ENCODE measurements at regions not wholly inside any gene's neighbourhood (a gene's known extent, or its start where the extent isn't known, plus 50 kb on each side); places are given as distances from the start of the nearest gene placed in this dataset.

GRCh38 chr15:97703400-97703799 lies 257.1 kb upstream of the ARRDC4 start:
- no peak for DNase-seq (ENCODE audit: low read depth)

DNA sequence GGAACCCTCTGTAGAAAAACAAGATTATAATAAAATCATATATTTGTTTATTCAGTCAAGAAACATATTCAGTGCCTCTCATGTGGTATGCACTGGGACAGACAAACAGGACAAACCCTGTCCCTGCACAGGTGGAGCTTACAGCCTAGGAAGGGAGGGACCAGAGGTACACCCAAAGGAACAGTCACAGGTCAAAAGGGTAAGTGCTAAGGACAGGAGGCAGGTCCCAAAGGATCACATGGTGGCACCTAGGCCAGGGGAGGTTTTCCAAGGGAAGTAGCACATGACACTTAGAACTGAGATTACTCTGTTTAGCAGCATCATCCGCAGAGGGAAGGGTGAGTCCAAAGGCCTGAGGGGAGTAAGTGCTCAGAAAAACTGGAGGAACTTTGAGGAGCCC lies 254.4 kb upstream of the ARRDC4 start:
- DNase-seq (ENCODE audit: low read depth) = no peak

DNA sequence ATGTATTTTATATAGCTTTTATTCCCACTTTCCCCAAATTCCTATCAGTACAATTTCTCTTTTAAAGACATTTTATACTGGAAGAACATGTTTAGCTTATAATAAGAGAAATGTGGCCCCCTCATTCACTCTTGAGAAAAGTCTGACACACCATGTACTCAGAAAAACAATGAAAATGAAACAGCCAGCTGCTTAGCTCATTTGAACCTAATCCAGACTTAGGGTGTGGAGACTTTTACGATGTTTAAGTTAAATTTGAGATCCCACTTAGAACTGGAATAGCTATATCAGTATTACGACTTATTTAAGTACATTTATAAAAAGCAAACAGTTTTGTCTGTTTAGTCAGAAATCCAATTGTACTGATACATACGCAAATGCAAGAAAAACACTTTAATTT lies 252.3 kb upstream of the ARRDC4 start:
- DNase-seq (ENCODE audit: low read depth) = no peak

DNA sequence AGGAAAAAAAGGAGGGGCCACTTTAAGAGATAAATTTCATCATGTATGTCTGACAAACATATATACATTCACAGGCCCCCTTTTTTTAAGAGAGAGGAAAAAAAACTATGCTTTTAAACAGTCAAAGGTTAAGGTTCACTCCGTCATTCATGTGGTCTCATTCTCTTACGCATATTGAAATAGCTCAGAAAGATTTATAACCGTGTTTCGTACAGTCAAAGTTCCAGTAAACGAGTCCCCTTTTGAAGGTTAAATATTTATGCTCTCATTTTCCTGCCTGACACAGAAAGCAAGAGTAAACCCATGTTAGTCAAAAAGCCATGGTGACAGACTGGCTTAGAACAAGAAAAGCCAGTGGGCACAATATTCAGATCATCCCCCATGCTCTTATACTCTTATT lies 248.0 kb upstream of the ARRDC4 start:
- DNase-seq (ENCODE audit: low read depth) = no peak

GRCh38 chr15:97717806-97718205 lies 242.7 kb upstream of the ARRDC4 start:
- DNase-seq (ENCODE audit: low read depth) = no peak

DNA sequence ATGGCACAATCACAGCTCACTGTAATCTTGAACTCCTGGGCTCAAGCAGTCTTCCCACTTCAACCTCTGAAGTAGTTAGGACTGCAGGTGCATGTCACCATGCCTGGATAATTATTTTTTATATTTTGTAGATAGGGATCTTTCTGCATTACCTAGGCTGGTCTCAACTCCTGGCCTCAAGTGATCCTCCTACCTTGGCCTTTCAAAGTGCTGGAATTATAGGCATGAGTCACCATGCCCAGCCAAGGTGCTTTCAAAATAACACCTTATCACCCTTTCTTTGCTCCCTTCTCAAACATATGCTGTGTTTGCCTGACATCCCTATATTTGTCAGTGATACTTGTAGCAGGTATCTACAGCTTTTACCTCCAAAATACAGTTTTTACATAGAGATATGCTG lies 242.0 kb upstream of the ARRDC4 start:
- DNase-seq (ENCODE audit: low read depth) = no peak

DNA sequence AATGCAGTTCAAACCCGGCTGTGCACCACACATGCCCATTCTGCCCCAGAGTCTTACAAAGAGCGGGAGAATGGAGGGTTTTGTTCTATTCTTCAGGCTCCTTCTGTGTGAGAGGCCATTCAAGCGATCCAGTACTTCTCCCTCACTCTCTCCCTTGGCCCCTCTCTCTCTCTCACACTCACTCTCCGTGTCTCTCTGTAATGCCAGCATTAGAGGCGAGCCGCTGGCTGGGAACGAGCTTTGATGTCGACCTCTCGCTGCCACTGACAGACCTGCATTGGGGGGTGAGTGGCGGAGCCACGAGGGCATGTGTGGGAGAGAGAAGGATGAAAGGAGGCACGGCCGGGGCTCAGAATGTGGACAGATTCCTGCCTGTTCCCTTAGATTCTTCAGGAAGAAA lies 231.7 kb upstream of the ARRDC4 start:
- no peak for DNase-seq (ENCODE audit: low read depth)

DNA sequence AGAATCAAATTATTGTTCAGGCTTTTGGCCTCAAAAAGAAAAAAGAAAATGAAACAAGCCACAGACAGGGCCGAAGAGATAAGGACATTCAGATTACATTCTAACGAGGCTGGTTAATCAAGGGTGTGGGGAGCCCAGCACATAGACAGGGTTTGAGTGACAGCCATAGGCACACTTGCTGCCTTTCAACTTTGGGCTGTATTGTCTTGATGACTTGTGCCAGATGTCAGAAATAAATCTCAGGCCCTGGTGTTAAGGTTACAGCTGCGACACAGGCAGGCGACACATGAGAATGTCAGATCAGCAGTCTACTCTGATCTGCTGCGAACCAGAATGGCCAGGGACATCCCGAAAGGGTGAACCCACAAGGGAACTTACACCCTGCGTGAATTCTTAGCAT lies 231.2 kb upstream of the ARRDC4 start:
- no peak for DNase-seq (ENCODE audit: low read depth)

DNA sequence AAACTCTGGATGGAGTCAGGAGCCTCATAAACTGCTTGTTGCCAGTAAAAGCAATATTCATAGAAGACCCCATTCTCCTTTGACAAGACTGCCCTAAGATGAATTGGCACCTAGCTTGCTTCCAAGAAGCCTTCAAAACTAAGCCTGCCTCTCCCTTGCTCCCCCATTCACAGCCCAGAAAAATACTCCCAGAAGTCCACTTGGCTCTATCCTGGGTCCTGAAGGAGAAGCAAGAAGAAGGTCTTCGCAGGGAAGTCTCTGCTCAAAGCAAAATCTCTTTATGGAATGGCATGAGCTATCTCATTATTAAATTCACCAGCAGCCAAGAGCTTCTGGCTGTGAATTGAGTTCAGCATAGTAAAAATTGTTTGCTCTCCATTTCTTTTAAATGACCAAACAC lies 230.2 kb upstream of the ARRDC4 start:
- DNase-seq (ENCODE audit: low read depth) = no peak

GRCh38 chr15:97731859-97732258 lies 228.6 kb upstream of the ARRDC4 start:
- DNase-seq (ENCODE audit: low read depth) = no peak

GRCh38 chr15:97733373-97733772 lies 227.1 kb upstream of the ARRDC4 start:
- no peak for DNase-seq (ENCODE audit: low read depth)

DNA sequence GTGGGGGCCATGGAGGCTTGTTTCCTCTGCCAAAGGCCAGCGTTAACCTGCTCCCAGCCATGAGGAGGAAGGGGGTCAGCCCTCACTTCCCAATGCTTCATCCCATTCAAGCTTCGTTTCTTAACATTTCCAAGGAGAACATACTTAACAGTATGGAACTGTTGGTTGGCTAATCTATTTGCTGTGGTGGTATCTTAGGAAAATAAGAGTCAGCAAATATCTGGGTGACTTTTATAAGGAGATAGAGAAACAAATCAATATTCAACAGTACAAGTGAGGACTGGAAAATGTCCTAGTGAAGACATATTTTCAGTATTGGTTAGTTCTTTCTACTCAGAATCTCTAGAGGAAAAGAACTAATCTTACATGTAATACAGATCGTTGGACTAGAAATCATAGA lies 223.8 kb upstream of the ARRDC4 start:
- no peak for DNase-seq (ENCODE audit: low read depth)

- DNase-seq (ENCODE audit: low read depth) = no peak
Measured at GRCh38 chr15:97745481-97746071, 214.9 kb upstream of the ARRDC4 start.

DNA sequence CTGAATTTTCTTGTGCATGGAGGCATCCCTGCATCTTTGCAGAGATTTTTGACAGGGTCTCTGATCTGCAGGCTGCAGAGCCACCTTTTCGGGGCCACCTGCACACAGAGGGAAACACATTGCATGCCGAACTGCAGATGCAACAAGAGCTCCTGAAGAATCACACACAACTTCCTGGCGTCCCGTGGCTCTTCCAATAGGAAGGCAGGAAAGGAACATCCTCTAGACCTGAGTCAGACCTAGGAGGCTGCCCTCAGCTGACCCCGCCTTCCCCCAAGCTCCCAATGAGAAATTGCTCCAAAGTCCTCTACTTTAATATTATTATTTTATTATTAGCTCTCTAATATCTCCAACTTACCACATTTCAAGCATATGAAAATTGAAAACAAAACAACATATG lies 213.2 kb upstream of the ARRDC4 start:
- no peak for DNase-seq (ENCODE audit: low read depth)

DNA sequence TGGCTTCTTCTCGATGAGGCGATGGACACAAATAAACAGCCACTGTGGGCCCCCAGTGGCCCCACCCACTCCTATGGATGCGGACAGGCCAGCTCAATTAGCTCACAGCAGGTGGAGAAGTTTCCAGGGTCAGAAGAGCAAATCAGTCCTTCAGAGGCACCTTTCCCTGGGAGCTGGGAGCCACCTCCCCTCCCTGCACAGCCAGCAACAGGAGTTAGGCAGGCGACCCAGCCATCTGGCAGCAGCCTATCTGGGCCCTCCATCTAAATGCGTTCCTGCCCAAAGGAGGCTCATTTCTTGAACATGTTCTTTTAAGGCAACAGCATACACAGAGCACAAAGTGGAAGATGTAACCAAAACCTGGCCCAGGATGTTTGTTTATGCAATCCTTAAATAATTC lies 211.9 kb upstream of the ARRDC4 start:
- no peak for DNase-seq (ENCODE audit: low read depth)

DNA sequence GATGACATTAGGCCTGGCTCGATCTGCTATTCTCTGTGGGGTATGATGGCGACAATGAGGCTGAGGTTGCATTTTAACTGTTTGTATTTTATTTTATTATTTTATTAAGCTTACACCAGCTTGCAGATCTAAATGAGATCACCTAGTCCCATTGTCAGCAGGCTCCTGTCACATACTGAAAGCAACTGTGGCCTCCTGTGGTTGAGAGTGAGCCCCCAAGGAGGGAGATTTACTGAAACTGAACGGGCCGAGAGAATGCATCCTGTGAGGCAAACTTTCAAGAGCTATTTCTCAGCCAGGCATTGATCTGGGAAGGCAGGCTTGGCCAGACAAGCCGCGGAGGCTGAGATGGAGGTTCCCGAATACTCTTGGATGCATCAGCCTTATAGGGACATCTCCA lies 210.4 kb upstream of the ARRDC4 start:
- DNase-seq (ENCODE audit: low read depth) = no peak

DNA sequence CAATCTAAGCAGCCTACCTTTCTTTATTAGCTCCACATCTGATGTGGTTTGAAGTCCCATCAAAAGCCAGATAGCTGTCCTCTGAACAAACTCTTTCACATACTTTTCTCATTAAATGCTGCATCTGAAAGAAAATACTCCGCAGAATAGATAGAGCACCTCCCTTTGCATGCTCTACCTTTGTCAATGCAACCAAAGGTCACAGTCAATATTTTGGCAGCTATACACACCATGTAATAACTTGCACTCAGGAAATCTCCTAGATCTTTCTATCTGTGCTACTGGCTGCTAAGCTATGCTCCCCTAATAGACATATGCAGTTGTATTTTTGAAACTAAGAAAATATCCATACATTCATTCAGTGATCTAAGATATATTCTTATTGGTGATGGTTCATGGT lies 204.8 kb upstream of the ARRDC4 start:
- DNase-seq (ENCODE audit: low read depth) = no peak

DNA sequence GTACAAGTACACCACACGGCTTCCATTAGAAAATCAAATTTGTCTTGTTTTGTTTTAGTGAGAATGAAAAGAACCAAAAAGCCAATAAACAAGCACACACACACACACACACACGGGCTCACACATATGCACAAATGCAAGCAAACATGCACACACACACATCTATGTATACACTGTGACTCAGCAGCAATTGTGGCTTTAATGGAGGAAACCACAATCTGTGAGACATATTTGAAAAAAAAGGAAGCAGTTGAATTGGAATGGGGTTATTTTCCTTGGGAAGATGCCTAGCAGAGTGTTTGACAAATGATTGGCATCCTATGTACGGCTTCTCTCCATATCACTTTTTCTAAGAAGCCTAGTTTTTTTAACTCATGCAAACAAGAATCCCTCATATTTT lies 201.1 kb upstream of the ARRDC4 start:
- no peak for DNase-seq (ENCODE audit: low read depth)

GRCh38 chr15:97761110-97761509 lies 199.4 kb upstream of the ARRDC4 start:
- DNase-seq (ENCODE audit: low read depth) = no peak

DNA sequence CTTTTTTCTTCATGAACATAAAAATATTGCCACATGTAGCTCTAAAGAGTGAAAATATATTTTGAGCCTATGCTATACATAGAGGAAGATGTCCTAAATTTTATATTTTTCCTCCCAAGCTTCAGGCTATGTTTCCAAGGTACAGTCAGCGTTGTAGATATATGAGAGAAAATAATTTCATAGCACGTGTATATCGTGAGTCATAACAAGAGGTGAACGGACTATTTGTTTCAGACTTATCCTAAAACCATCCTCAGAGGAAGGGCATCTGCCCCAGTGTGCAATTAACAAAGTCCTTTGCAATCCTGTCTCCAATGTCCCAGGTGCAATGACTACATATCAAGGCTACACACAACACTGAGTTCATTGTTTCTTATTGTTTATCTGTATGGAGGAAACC lies 177.3 kb upstream of the ARRDC4 start:
- no peak for DNase-seq (ENCODE audit: low read depth)

- no peak for DNase-seq (ENCODE audit: low read depth)
Measured at GRCh38 chr15:97786741-97787140, 173.8 kb upstream of the ARRDC4 start.

DNA sequence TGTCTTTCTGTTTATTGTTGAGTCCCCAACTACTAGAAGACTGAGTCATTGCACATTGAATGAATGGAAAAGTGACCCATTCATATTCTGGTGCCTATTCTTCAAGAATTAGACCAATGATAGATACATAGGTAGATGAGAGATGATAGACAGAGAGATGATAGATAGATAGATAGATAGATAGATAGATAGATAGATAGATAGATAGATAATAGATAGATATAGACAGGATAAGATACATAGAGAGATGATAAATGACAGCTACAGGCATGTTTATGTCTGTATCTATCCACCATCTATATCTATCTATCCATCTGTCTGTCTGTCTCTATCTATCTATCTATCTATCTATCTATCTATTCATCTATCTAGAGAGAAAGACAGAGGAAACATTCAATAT lies 170.3 kb upstream of the ARRDC4 start:
- no peak for DNase-seq (ENCODE audit: low read depth)

DNA sequence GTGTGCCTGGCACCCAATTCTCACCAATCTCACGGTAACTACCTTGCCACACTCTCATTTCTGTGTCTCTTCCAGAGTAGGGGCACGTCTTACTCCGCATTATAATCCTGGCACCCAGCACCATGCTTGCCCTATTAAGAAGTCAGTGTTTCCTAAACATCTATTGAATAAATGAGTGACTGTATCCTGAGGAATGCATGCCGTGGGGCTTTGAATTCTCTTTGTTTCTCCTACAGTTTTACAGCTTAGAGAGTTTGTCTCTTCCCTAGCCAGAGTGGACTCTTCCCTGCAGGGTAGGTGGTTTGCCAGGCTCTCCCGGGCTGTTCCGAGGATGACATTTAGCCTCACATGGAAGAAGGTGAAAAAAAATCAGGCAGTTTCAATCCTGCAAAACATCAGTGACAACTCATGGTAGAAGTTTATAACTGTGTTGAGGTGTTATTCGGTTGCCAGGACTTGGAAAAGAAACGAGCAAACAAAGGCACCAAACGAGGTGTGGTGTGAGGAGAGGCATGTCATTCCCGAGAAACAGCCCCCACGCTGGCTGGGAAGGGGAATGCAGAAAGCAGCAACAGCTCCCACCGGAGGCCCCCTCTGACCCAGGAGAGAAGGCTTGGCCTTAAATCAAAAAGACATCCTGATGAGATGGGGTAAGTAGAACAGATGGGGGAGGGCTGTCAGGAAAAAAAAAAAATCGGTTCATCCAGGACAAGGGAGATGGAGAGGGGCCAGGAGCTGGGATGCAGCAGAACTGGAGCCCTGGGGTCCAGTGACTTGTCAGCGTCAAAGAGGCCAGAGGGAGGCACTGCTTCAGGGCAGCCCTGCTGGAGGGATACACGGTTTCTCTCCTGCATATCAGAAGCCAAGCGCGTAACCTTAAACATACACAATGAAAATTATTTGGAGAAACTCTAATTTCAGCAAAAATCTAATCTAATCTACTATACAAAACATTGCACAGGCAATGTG lies 168.4 kb upstream of the ARRDC4 start:
- no peak for DNase-seq (ENCODE audit: low read depth)

DNA sequence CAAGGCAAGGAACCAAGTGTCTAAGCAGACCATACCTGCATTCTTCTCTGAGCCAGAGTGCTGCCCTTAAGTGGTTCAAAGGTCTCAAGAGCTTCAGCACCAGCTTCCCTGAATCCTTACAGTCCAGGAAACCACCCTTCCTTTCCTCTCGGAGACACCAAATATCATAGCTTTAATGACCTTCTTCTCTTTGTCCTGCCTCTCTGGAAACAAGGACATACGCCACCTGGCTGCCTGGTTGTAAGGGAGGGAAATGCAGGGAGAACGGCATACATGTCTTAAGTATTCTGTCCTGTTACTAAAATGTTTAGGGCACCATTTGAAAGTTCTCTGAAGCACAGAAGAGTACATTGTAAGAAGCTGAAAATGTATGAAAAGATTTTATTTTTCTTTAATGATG lies 155.6 kb upstream of the ARRDC4 start:
- DNase-seq (ENCODE audit: low read depth) = no peak

All from GM04504 (cell line).